D721Med (cell line): ENCODE measurements at regions not wholly inside any gene's neighbourhood (a gene's known extent, or its start where the extent isn't known, plus 50 kb on each side); places are given as distances from the start of the nearest gene placed in this dataset.

Experiments used
- DNase-seq: peaks from one replicate; pipeline ENCODE4 v3.0.0; 2011; ENCODE audit warnings: low spot score; ENCODE audit not compliant: insufficient read length
- FAIRE-seq: peaks from 2 replicates; lab custom pipeline; 2011; peaks lifted over from hg19 to GRCh38; lab: Jason Lieb, UNC
- CTCF ChIP-seq: IDR thresholded peaks from 2 replicates; pipeline ENCODE4 v1.5.1; 2012; ENCODE audit warnings: mild to moderate bottlenecking, control low read depth; ENCODE audit not compliant: insufficient read depth; ENCODE audit errors: missing control alignments

DNA sequence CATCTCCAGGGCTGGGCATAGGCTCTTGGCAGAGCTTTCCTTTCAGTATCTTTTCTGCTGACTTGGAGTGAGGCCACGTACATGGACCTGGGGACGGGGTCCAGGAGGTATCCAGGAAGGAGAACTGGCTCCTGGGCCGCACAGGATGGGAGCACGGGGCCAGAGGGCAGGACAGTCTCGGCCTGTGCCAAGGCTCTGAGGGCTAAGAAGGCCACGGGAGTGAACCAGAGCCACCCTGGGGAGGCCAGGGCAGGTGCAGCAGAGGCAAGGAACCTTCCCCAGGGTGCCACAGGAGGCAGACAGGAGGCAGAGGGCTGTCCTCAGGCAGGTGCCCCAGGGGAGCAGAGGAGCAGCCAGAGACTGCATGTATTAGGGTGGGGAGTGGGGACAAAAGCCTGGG is 50.3 kb downstream of the PLXNA1 start:
- DNase-seq (no peak), FAIRE-seq (no peak)
- no peak for TF ChIP-seq CTCF

DNA sequence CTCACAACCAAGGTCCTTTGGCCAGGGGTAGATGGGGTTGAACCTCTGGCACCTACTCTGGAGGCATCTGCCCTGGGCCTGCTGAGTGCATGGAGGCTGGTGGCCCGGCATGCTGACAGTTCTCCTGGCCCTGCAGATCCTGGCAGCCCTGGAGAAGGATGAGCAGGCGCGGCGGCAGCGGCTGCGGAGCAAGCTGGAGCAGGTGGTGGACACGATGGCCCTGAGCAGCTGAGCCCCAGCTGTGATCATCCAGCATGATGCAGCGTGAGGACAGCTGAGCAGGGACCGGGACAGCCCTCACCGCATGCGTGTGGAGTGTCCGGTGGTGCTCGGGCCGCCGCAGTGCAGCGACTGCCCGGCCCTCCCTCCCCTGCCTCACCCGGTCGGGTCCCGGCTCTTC is 50.9 kb downstream of the PLXNA1 start:
- no peak for TF ChIP-seq CTCF
- FAIRE-seq (no peak), DNase-seq (no peak)

GRCh38 chr3:127034195-127034989 is 51.5 kb downstream of the PLXNA1 start:
- no peak for FAIRE-seq

GRCh38 chr3:127034990-127035652 is 52.2 kb downstream of the PLXNA1 start:
- no peak for DNase-seq
- TF ChIP-seq CTCF: no peak
- no peak for FAIRE-seq

More at GRCh38 chr3:127034195-127034989, 51.5 kb downstream of the PLXNA1 start:
- DNase-seq: no peak
- TF ChIP-seq CTCF: no peak

DNA sequence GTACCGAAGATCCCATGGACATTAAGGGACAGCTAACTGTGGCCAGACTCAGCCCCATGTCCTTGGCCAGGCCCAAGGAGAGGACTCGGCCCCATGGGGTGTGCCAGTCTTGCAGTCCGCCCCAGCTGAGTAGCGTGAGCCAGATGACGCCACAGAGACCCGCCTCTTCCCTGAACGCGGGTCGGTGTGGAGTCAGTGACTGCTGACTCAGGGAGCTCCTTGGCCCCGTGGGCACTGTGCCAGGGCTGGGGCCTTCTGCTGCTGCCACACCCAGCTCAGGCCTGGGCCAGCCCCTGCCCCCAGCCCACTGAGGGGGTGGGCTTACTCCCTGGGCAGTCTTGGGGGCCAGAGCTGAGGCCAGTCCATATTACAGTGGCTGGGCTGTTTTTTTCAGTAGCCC is 52.8 kb downstream of the PLXNA1 start:
- FAIRE-seq: no peak
- TF ChIP-seq CTCF: no peak

DNA sequence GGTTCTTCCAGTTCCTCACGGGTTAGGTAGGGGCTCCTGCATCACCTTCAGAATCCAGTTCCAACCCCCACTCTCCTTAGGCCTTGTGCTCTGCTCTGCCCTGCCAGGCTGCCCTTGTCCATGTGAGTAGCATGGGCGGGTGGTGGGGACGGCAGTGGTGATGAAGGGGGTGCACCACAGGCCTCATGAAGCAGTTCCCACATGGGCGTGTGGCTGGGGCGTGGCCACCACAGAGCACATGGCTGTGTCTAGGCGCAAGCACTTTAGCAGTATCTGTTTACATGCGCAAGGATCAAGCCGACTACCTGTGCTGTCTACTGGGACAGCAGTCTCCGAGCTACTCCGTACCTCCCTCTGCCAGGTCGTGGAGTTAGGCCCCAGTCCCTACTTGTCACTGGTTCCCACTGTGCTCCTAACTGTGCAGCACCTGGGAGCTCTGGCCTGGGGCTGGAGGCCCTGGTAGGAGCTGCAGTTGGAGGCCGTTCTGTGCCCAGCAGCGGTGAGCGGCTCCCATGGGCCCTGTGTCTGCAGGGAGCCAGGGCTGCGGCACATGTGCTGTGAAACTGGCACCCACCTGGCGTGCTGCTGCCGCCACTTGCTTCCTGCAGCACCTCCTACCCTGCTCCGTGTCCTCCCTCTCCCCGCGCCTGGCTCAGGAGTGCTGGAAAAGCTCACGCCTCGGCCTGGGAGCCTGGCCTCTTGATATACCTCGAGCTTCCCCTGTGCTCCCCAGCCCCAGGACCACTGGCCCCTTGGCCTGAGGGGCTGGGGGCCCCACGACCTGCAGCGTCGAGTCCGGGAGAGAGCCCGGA is 53.5 kb downstream of the PLXNA1 start:
- TF ChIP-seq CTCF: no peak
- no peak for DNase-seq
- no peak for FAIRE-seq

More for the DNA sequence above, 52.8 kb downstream of the PLXNA1 start:
- no peak for DNase-seq
